AG08395 (cell line): ENCODE measurements at regions not wholly inside any gene's neighbourhood (a gene's known extent, or its start where the extent isn't known, plus 50 kb on each side); places are given as distances from the start of the nearest gene placed in this dataset.

Source experiments
- DNase-seq: peaks from one replicate; pipeline ENCODE4 v3.0.0; 2012; ENCODE audit warnings: mixed read lengths, low spot score

GRCh38 chr3:7913283-7913682 lies 588.3 kb upstream of the LMCD1 start:
- DNase-seq = no peak

GRCh38 chr3:7915356-7915755 lies 586.3 kb upstream of the LMCD1 start:
- DNase-seq = no peak

GRCh38 chr3:7917443-7918151 lies 584.0 kb upstream of the LMCD1 start:
- DNase-seq = no peak

- DNase-seq = no peak
Measured at GRCh38 chr3:7920211-7920610, 581.4 kb upstream of the LMCD1 start.

GRCh38 chr3:7924228-7924627 lies 577.4 kb upstream of the LMCD1 start:
- DNase-seq = no peak

GRCh38 chr3:7927015-7927414 lies 574.6 kb upstream of the LMCD1 start:
- no peak for DNase-seq

GRCh38 chr3:7927864-7928263 lies 573.8 kb upstream of the LMCD1 start:
- no peak for DNase-seq

GRCh38 chr3:7929319-7929889 lies 572.2 kb upstream of the LMCD1 start:
- DNase-seq = no peak

GRCh38 chr3:7934362-7934761 lies 567.3 kb upstream of the LMCD1 start:
- DNase-seq = no peak

- DNase-seq = no peak
Measured at GRCh38 chr3:7947930-7948329, 553.7 kb upstream of the LMCD1 start.

GRCh38 chr3:7950890-7951289 lies 550.7 kb upstream of the LMCD1 start:
- no peak for DNase-seq

- no peak for DNase-seq
Measured at GRCh38 chr3:7953449-7954014, 548.1 kb upstream of the LMCD1 start.

- no peak for DNase-seq
Measured at GRCh38 chr3:7957024-7957423, 544.6 kb upstream of the LMCD1 start.

GRCh38 chr3:7959094-7959493 lies 542.5 kb upstream of the LMCD1 start:
- no peak for DNase-seq

GRCh38 chr3:7960601-7961000 lies 541.0 kb upstream of the LMCD1 start:
- no peak for DNase-seq

- no peak for DNase-seq
Measured at GRCh38 chr3:7962301-7962700, 539.3 kb upstream of the LMCD1 start.

GRCh38 chr3:7964899-7965298 lies 536.7 kb upstream of the LMCD1 start:
- DNase-seq = no peak

- no peak for DNase-seq
Measured at GRCh38 chr3:7973006-7973405, 528.6 kb upstream of the LMCD1 start.

GRCh38 chr3:7977245-7978086 lies 524.2 kb upstream of the LMCD1 start:
- DNase-seq = no peak

GRCh38 chr3:7978087-7978422 lies 523.6 kb upstream of the LMCD1 start:
- DNase-seq = no peak

GRCh38 chr3:7982126-7982525 lies 519.5 kb upstream of the LMCD1 start:
- no peak for DNase-seq

GRCh38 chr3:7999384-7999783 lies 502.2 kb upstream of the LMCD1 start:
- no peak for DNase-seq

- DNase-seq = no peak
Measured at GRCh38 chr3:8001307-8001706, 500.3 kb upstream of the LMCD1 start.
